ENCODE measurements at regions not wholly inside any gene's neighbourhood (a gene's known extent, or its start where the extent isn't known, plus 50 kb on each side); places are given as distances from the start of the nearest gene placed in this dataset.

DNA sequence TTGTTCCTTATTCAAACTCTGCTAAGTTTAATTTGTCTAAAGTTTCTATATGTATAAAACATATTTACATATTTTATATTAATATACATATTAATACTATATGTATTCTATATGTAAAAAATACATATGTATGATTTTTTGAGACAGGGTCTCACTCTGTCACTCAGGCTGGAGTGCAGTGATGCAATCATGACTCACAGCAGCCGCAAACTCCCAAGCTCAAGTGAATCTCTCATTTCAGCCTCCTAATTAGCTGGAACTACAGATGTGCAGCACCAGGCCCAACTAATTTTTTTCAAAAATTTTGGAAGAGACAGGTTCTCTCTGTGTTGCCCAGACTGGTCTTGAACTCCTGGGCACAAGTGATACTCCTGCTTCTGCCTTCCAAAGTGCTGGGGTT is 684.9 kb downstream of the TRAM1L1 start:
- DNase-seq, result no peak
- H3K4ac ChIP-seq (ENCODE audit: low read depth, low read length), result no peak overlapping the region
- no peak overlapping the region for H2BK120ac ChIP-seq (ENCODE audit: low read depth, low read length)
- no peak overlapping the region for H4K8ac ChIP-seq (ENCODE audit: low read depth in 2 of 2, low read length in 2 of 2)
- H3K9me1 ChIP-seq (ENCODE audit: insufficient read depth, low read length), result no peaks in the 10 kb centered on the region
- no peak overlapping the region for H2BK15ac ChIP-seq (ENCODE audit: low read depth, low read length)
- H4K5ac ChIP-seq (ENCODE audit: low read depth, low read length), result no peak overlapping the region
- ChIA-PET POLR2A (ENCODE audit: unreplicated experiment) (no interaction called here), CTCF (interaction anchor here (0.6 kb wide), 1 partner anchor 58 kb away, joined by 3 read pairs; no protein-coding TSS in a partner anchor)
- no peaks in the 10 kb centered on the region for H3K79me1 ChIP-seq (ENCODE audit: low read depth in 1 of 2, low read length in 2 of 2)
- TF ChIP-seq CEBPB (IDR thresholded peaks at IDR 0.05; ENCODE audit: low read depth, low read length), result 0 out of 2 replicates have a peak, but pooled peaks have one; percentile 11
- TF ChIP-seq CHD1 (IDR thresholded peaks at IDR 0.05; ENCODE audit: low read depth, low read length), result no peak
- peaks cover 2% of the 10 kb centered on the region; the same call in 1 of the 2 replicates for H3K9me3 ChIP-seq (ENCODE audit: control insufficient read depth, insufficient read depth, low read length)
- WGBS, 2 experiments (ENCODE audit: extremely low coverage in 2 of 2, insufficient read length in 1 of 2), result no CpG with 5 or more reads among the region's 1 CpG
- no peak overlapping the region for H2AFZ ChIP-seq (replicated peaks; ENCODE audit: low read length, poor library complexity)
- in situ Hi-C loops (cut with MboI; ENCODE audit: low sequenced_read_pairs) (no loop called here), intact Hi-C loops (cut with micrococcal nuclease) (no loop called here), dilution Hi-C loops (cut with HindIII; ENCODE audit: low sequenced_read_pairs, unreplicated experiment) (no loop called here)
- ATAC-seq (ENCODE audit: low read depth), result no peak
- no peak overlapping the region for H3K27ac ChIP-seq (ENCODE audit: insufficient read depth, low read length)
- H3K9ac ChIP-seq (ENCODE audit: low read depth, low read length), result no peak overlapping the region
- H3K4me2 ChIP-seq (ENCODE audit: low read depth, low read length), result no peak overlapping the region
- no TSS peak for BruUV-seq (replicated peaks)
- H2AK5ac ChIP-seq (ENCODE audit: low read depth, low read length), result no peak overlapping the region
- H3K14ac ChIP-seq (replicated peaks; ENCODE audit: low read depth, low read length), result no peak overlapping the region
- H3K4me1 ChIP-seq (ENCODE audit: control insufficient read depth, insufficient read depth, low read length), result no peaks in the 10 kb centered on the region
- H3K36me3 ChIP-seq (ENCODE audit: control insufficient read depth, insufficient read depth, low read length), result no peaks in the 10 kb centered on the region
- no peaks in the 10 kb centered on the region for H3K27me3 ChIP-seq (ENCODE audit: control insufficient read depth, insufficient read depth, low read length)
- no peak overlapping the region for H2BK20ac ChIP-seq (ENCODE audit: low read depth, low read length)
- no peak overlapping the region for H2BK5ac ChIP-seq (ENCODE audit: low read depth, low read length, poor library complexity, severe bottlenecking)
- no peak overlapping the region for H4K91ac ChIP-seq (ENCODE audit: insufficient read depth, low read depth, low read length)
- no peak overlapping the region for H3K4me3 ChIP-seq (ENCODE audit: insufficient read depth, low read depth, low read length)
- H3K56ac ChIP-seq (ENCODE audit: extremely low read depth, insufficient read depth, low read length), result no peak overlapping the region
- no peak overlapping the region for H3K18ac ChIP-seq (ENCODE audit: low read depth, low read length)
- H2AK9ac ChIP-seq (replicated peaks; ENCODE audit: low read depth, low read length, poor library complexity), result no peak overlapping the region
- H4K20me1 ChIP-seq (ENCODE audit: insufficient read depth, low read length), result no peaks in the 10 kb centered on the region
- H3K23ac ChIP-seq (ENCODE audit: low read depth, low read length), result no peak overlapping the region

Measured in IMR-90 (cell line).